Endothelial cell (in vitro differentiated cells): ENCODE measurements at regions not wholly inside any gene's neighbourhood (a gene's known extent, or its start where the extent isn't known, plus 50 kb on each side); places are given as distances from the start of the nearest gene placed in this dataset.

Experiments
- DNase-seq: peaks from one replicate; pipeline ENCODE4 v3.0.0; 2021; ENCODE audit warnings: low spot score
- H3K27ac Mint-ChIP-seq: one replicate; pipeline ENCODE4 v1.8.0; 2021; ENCODE audit warnings: mixed read lengths, inconsistent platforms; ENCODE audit not compliant: unreplicated experiment
- H3K27me3 Mint-ChIP-seq: one replicate; pipeline ENCODE4 v1.8.0; 2021; ENCODE audit warnings: mild to moderate bottlenecking, moderate library complexity, mixed read lengths, inconsistent platforms; ENCODE audit not compliant: unreplicated experiment
- H3K36me3 Mint-ChIP-seq: one replicate; pipeline ENCODE4 v1.8.0; 2021; ENCODE audit warnings: mild to moderate bottlenecking, low read depth, mixed read lengths, inconsistent platforms; ENCODE audit not compliant: unreplicated experiment
- H3K4me1 Mint-ChIP-seq: one replicate; pipeline ENCODE4 v1.8.0; 2021; ENCODE audit warnings: mild to moderate bottlenecking, mixed read lengths, inconsistent platforms; ENCODE audit not compliant: unreplicated experiment
- H3K4me3 Mint-ChIP-seq: one replicate; pipeline ENCODE4 v1.8.0; 2021; ENCODE audit warnings: mild to moderate bottlenecking, mixed read lengths, inconsistent platforms; ENCODE audit not compliant: unreplicated experiment
- H3K9me3 Mint-ChIP-seq: one replicate; pipeline ENCODE4 v1.8.0; 2021; ENCODE audit warnings: mixed read lengths, inconsistent platforms; ENCODE audit not compliant: unreplicated experiment
- TF ChIP-seq, protein P1 (sequence below): fragments of 200-600 bp; sonication (generic); IDR thresholded peaks from one replicate; pipeline ENCODE4 v1.5.0; 2021; ENCODE audit warnings: antibody characterized with exemption; ENCODE audit not compliant: unreplicated experiment

DNA sequence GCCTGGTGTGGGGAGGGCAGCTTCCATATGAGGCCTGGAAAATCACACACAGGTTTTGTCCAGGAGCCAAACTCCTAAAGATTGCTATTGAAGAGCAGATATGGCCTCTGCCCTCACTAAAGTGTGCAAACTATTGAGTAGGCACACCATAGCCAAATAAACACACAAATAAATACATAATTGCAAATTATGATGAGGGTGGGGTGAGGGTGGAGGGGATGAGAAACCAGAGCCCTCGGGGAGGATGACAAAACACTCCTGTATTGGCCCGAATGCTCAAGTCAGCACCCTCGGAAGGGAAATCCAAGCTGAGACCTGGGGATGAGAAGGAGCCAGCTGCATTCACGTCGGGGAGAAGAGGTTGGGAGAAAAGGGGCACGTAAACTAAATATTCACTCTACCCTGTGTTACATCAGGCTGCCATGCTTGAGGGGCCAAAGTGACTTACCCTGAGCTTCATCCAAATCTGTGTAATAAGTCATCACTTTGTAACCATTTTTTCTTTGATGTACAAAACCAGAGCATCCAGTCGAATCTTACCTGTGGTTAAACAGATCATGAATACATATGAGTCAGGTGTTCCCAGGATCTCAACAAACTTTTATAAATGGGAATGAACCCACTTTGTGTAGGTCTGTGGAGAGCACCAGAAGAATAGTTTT is 73.9 kb upstream of the PCSK1 start:
- no peaks in the 10 kb centered on the region for H3K4me1 Mint-ChIP-seq
- peaks cover 1% of the 10 kb centered on the region for H3K27me3 Mint-ChIP-seq
- TF ChIP-seq, protein P1, sequence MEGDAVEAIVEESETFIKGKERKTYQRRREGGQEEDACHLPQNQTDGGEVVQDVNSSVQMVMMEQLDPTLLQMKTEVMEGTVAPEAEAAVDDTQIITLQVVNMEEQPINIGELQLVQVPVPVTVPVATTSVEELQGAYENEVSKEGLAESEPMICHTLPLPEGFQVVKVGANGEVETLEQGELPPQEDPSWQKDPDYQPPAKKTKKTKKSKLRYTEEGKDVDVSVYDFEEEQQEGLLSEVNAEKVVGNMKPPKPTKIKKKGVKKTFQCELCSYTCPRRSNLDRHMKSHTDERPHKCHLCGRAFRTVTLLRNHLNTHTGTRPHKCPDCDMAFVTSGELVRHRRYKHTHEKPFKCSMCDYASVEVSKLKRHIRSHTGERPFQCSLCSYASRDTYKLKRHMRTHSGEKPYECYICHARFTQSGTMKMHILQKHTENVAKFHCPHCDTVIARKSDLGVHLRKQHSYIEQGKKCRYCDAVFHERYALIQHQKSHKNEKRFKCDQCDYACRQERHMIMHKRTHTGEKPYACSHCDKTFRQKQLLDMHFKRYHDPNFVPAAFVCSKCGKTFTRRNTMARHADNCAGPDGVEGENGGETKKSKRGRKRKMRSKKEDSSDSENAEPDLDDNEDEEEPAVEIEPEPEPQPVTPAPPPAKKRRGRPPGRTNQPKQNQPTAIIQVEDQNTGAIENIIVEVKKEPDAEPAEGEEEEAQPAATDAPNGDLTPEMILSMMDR = no peak

DNA sequence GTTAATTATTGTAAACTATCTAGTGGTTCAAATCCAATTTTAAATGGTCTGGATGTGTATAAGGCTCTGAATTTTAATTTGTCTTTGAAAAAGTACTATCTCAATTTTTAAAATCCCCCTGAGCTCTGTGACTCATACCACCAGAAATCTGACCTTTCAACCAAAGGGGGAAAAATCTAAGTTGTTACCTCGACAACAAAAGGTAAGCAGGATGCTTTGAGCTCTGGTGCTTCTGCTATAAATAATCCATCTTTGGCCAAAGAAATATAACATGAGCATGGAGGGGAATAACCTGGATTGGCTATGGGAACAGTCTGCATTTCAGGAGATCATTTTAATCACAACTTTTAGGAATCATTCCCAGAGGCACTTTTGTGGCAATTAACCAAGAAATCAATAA is 76.3 kb upstream of the PCSK1 start:
- Mint-ChIP-seq H3K27ac (no peak overlapping the region), H3K36me3 (no peaks in the 10 kb centered on the region), H3K4me3 (no peak overlapping the region), H3K27me3 (peaks cover 1% of the 10 kb centered on the region), H3K4me1 (no peaks in the 10 kb centered on the region), H3K9me3 (no peaks in the 10 kb centered on the region)
- DNase-seq = no peak
- TF ChIP-seq, protein P1 = no peak

More for the DNA sequence above, 73.9 kb upstream of the PCSK1 start:
- Mint-ChIP-seq H3K4me3 (no peak overlapping the region), H3K36me3 (no peaks in the 10 kb centered on the region), H3K27ac (no peak overlapping the region), H3K9me3 (no peaks in the 10 kb centered on the region)
- no peak for DNase-seq

DNA sequence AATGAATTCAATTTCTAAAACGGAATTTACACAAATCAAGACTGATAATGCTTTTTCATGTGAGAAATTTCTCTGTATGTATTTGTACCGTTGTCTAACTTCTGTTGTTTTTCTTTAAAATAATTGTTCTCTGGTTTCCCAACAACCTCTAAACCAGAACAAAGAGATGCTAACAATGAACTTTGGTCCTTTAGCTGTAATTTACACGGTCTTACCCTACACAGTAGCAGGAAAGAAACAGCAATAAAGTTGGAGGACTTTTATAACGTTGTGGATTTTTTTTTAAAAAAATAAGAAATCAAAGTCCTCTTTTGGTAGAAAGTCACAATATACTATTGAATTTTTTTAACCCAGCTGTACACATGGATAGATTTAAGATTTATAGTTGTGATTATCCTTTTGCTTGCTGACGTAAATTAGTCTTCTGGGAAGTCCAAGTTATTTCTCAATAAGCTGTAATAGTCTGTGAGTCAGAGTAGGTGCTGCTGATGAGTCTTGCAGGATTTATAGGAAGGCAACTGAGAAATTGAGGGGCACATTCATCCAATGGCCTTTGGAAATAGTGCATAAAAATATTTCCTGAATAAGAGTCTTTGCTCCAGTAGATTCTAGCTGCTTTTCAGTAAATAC is 76.8 kb upstream of the PCSK1 start:
- TF ChIP-seq, protein P1 = no peak
- Mint-ChIP-seq H3K36me3 (no peaks in the 10 kb centered on the region), H3K27me3 (peaks cover 1% of the 10 kb centered on the region), H3K9me3 (no peaks in the 10 kb centered on the region), H3K27ac (no peak overlapping the region), H3K4me1 (no peaks in the 10 kb centered on the region), H3K4me3 (no peak overlapping the region)
- no peak for DNase-seq

DNA sequence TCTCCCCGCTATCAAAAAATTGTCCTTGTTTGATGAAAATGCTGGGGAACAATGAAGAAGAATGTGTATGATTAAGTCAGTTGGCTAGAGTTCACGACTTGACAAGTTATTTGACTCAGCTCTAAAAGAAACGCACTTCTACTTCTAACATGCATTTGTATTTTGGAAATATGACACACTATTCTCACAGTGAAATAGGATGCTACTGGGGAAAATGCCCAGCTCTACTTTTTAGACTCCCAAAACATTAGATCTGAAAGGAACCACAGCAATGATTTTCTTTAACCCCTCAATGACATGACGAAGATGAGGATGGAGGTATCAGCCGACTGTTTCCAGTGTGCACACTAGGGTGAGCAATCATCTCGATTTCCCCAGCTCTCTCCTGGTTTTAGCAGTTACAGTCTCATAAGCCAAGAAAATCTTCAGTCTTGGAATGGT is 83.6 kb upstream of the PCSK1 start:
- TF ChIP-seq, protein P1 = no peak
- Mint-ChIP-seq H3K27ac (no peak overlapping the region), H3K4me1 (no peaks in the 10 kb centered on the region), H3K9me3 (no peaks in the 10 kb centered on the region), H3K36me3 (no peaks in the 10 kb centered on the region), H3K4me3 (no peak overlapping the region), H3K27me3 (peaks cover 1% of the 10 kb centered on the region)
- DNase-seq = no peak

DNA sequence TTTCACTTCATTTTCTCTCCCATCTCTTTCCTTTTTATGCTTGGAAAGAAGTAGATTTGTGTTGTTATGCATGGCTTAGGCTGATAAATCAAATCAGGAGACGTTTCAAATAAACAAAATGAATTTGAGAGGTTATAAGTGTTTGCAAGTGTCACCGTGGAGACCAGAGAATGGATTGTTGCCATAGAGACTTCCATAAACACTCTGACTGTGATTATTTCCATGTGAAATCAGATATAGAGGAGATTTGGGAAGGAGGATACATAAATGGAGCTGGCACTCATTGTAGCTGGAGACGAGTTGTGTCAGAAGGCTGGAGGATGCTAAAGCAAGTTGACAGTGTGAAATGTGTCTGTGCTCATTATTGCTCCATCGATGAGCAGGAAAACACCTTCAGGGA is 84.2 kb upstream of the PCSK1 start:
- H3K4me1 Mint-ChIP-seq = no peaks in the 10 kb centered on the region
- no peak overlapping the region for H3K4me3 Mint-ChIP-seq
- no peak overlapping the region for H3K27ac Mint-ChIP-seq
- TF ChIP-seq, protein P1 = no peak
- no peak for DNase-seq
- H3K9me3 Mint-ChIP-seq = no peaks in the 10 kb centered on the region
- H3K27me3 Mint-ChIP-seq = peaks cover 1% of the 10 kb centered on the region
- H3K36me3 Mint-ChIP-seq = no peaks in the 10 kb centered on the region
